IMR-90 (cell line): ENCODE measurements at regions not wholly inside any gene's neighbourhood (a gene's known extent, or its start where the extent isn't known, plus 50 kb on each side); places are given as distances from the start of the nearest gene placed in this dataset.

Experiments
- ATAC-seq: fragments of 200-7000 bp; cut with Tn5 transposase; 2 replicates; pipeline ENCODE4 v1.9.1; 2020; ENCODE audit warnings: low read depth, mild to moderate bottlenecking, moderate library complexity
- BruUV-seq: library from RNA; stranded (reverse); fragments of 400-500 nt; replicated peaks from 2 replicates; lab custom pipeline; 2021; lab: Mats Ljungman, UMichigan
- CTCF ChIA-PET: fragments of 300-600 bp; formaldehyde crosslinking; extraction: SDS; loops from one replicate; lab custom pipeline; 2021; ENCODE audit warnings: antibody characterized with exemption; lab: Yijun Ruan, JAX
- POLR2A ChIA-PET: fragments of 300-600 bp; sonication (Branson Sonifier 250); formaldehyde crosslinking; loops from one replicate; lab custom pipeline; 2022; ENCODE audit warnings: antibody characterized with exemption; ENCODE audit not compliant: unreplicated experiment; lab: Charles Lee
- DNase-seq: peaks from one replicate; pipeline ENCODE4 v3.0.0; 2013
- H2AFZ ChIP-seq: replicated peaks from 2 replicates; pipeline ENCODE3; 2013; ENCODE audit warnings: low read length, mild to moderate bottlenecking; ENCODE audit not compliant: poor library complexity
- H2AK5ac ChIP-seq: 2 replicates; pipeline ENCODE4 v1.6.1; 2013; ENCODE audit warnings: low read depth, low read length, inconsistent platforms
- H2AK9ac ChIP-seq: replicated peaks from 2 replicates; pipeline ENCODE3; 2013; ENCODE audit warnings: mild to moderate bottlenecking, low read depth, low read length, moderate library complexity; ENCODE audit not compliant: poor library complexity
- H2BK120ac ChIP-seq: 2 replicates; pipeline ENCODE4 v1.6.1; 2013; ENCODE audit warnings: low read depth, low read length, inconsistent platforms
- H2BK15ac ChIP-seq: 3 replicates; pipeline ENCODE4 v1.6.1; 2013; ENCODE audit warnings: low read depth, low read length, inconsistent platforms
- H2BK20ac ChIP-seq: 2 replicates; pipeline ENCODE4 v1.6.1; 2013; ENCODE audit warnings: low read depth, mild to moderate bottlenecking, inconsistent platforms, low read length, moderate library complexity
- H2BK5ac ChIP-seq: 2 replicates; pipeline ENCODE4 v1.6.1; 2013; ENCODE audit warnings: mild to moderate bottlenecking, low read depth, low read length, inconsistent platforms; ENCODE audit not compliant: poor library complexity, severe bottlenecking
- H3K14ac ChIP-seq: replicated peaks from 2 replicates; pipeline ENCODE4 v1.6.1; 2013; ENCODE audit warnings: low read depth, low read length, inconsistent platforms
- H3K18ac ChIP-seq: 2 replicates; pipeline ENCODE4 v1.6.1; 2013; ENCODE audit warnings: low read depth, low read length, control low read depth
- H3K23ac ChIP-seq: 2 replicates; pipeline ENCODE4 v1.6.1; 2013; ENCODE audit warnings: low read depth, low read length, inconsistent platforms
- H3K27ac ChIP-seq: 2 replicates; pipeline ENCODE4 v1.5.1; 2013; ENCODE audit warnings: mild to moderate bottlenecking, control low read depth, low read length; ENCODE audit not compliant: insufficient read depth
- H3K27me3 ChIP-seq: 2 replicates; pipeline ENCODE4 v1.6.1; 2013; ENCODE audit warnings: low read length; ENCODE audit not compliant: control insufficient read depth, insufficient read depth
- H3K36me3 ChIP-seq: 2 replicates; pipeline ENCODE4 v1.6.1; 2013; ENCODE audit warnings: low read length, mixed read lengths; ENCODE audit not compliant: control insufficient read depth, insufficient read depth
- H3K4ac ChIP-seq: 2 replicates; pipeline ENCODE4 v1.6.1; 2013; ENCODE audit warnings: low read depth, low read length, inconsistent platforms
- H3K4me1 ChIP-seq: 2 replicates; pipeline ENCODE4 v1.6.1; 2013; ENCODE audit warnings: low read length, mixed read lengths; ENCODE audit not compliant: control insufficient read depth, insufficient read depth
- H3K4me2 ChIP-seq: 2 replicates; pipeline ENCODE4 v1.6.1; 2013; ENCODE audit warnings: low read depth, mild to moderate bottlenecking, control low read depth, low read length, moderate library complexity
- H3K4me3 ChIP-seq: 2 replicates; pipeline ENCODE4 v1.5.1; 2013; ENCODE audit warnings: low read depth, mild to moderate bottlenecking, control low read depth, low read length, moderate library complexity; ENCODE audit not compliant: insufficient read depth
- H3K56ac ChIP-seq: 2 replicates; pipeline ENCODE4 v1.6.1; 2013; ENCODE audit warnings: low read length, inconsistent platforms; ENCODE audit not compliant: insufficient read depth; ENCODE audit errors: extremely low read depth
- H3K79me1 ChIP-seq, 2 experiments: 2 replicates each; pipeline ENCODE4 v1.6.1; 2013; ENCODE audit warnings: low read length in 2 of 2, inconsistent platforms in 1 of 2, low read depth in 1 of 2
- H3K9ac ChIP-seq: 2 replicates; pipeline ENCODE4 v1.6.1; 2013; ENCODE audit warnings: low read depth, low read length, control low read depth
- H3K9me1 ChIP-seq: 2 replicates; pipeline ENCODE4 v1.6.1; 2013; ENCODE audit warnings: low read length, inconsistent platforms; ENCODE audit not compliant: insufficient read depth
- H3K9me3 ChIP-seq: 2 replicates; pipeline ENCODE4 v1.6.1; 2013; ENCODE audit warnings: low read length; ENCODE audit not compliant: control insufficient read depth, insufficient read depth
- H4K20me1 ChIP-seq: 2 replicates; pipeline ENCODE4 v1.6.1; 2013; ENCODE audit warnings: low read length, inconsistent platforms; ENCODE audit not compliant: insufficient read depth
- H4K5ac ChIP-seq: 2 replicates; pipeline ENCODE4 v1.6.1; 2013; ENCODE audit warnings: mild to moderate bottlenecking, low read depth, low read length, control low read depth
- H4K8ac ChIP-seq, 2 experiments: 2 replicates each; pipeline ENCODE4 v1.6.1; 2013; ENCODE audit warnings: low read depth in 2 of 2, low read length in 2 of 2, control low read depth in 1 of 2, inconsistent platforms in 1 of 2
- H4K91ac ChIP-seq: 2 replicates; pipeline ENCODE4 v1.6.1; 2013; ENCODE audit warnings: low read depth, low read length, inconsistent platforms; ENCODE audit not compliant: insufficient read depth
- BHLHE40 ChIP-seq: fragments of 150-350 bp; IDR thresholded peaks from 2 replicates; pipeline ENCODE4 v1.6.1; 2016; ENCODE audit warnings: mild to moderate bottlenecking, low read depth, low read length
- CEBPB ChIP-seq: IDR thresholded peaks from 2 replicates; pipeline ENCODE4 v1.6.1; 2012; ENCODE audit warnings: low read depth, low read length, improper control_type of control experiment
- CHD1 ChIP-seq: IDR thresholded peaks from 2 replicates; pipeline ENCODE4 v1.6.1; 2012; ENCODE audit warnings: low read depth, low read length, improper control_type of control experiment
- FOS ChIP-seq: fragments of 150-350 bp; IDR thresholded peaks from 2 replicates; pipeline ENCODE4 v1.6.1; 2016; ENCODE audit warnings: low read depth, low read length
- MAFK ChIP-seq: IDR thresholded peaks from 2 replicates; pipeline ENCODE4 v1.6.1; 2012; ENCODE audit warnings: low read depth, low read length, improper control_type of control experiment
- MAZ ChIP-seq: IDR thresholded peaks from 2 replicates; pipeline ENCODE4 v1.6.1; 2012; ENCODE audit warnings: low read depth, mild to moderate bottlenecking, low read length, improper control_type of control experiment, moderate library complexity, borderline replicate concordance
- MXI1 ChIP-seq: IDR thresholded peaks from 2 replicates; pipeline ENCODE4 v1.6.1; 2012; ENCODE audit warnings: low read depth, mild to moderate bottlenecking, low read length, moderate library complexity, borderline replicate concordance
- NFE2L2 ChIP-seq: fragments of 150-350 bp; IDR thresholded peaks from 2 replicates; pipeline ENCODE4 v1.6.1; 2016; ENCODE audit warnings: low read depth, mild to moderate bottlenecking, low read length
- POLR2A ChIP-seq: IDR thresholded peaks from 2 replicates; pipeline ENCODE4 v1.6.1; 2012; ENCODE audit warnings: mild to moderate bottlenecking, low read depth, low read length
- RAD21 ChIP-seq: IDR thresholded peaks from 2 replicates; pipeline ENCODE4 v1.6.1; 2012; ENCODE audit warnings: low read length, improper control_type of control experiment
- RCOR1 ChIP-seq: IDR thresholded peaks from 2 replicates; pipeline ENCODE4 v1.6.1; 2012; ENCODE audit warnings: mild to moderate bottlenecking, low read length, improper control_type of control experiment; ENCODE audit not compliant: insufficient replicate concordance
- RFX5 ChIP-seq: IDR thresholded peaks from 2 replicates; pipeline ENCODE4 v1.8.0; 2012; ENCODE audit warnings: low read depth, mild to moderate bottlenecking, low read length, moderate library complexity
- SMC3 ChIP-seq: fragments of 150-350 bp; IDR thresholded peaks from 2 replicates; pipeline ENCODE4 v1.6.1; 2016; ENCODE audit warnings: low read depth, mild to moderate bottlenecking, antibody characterized with exemption, low read length, moderate library complexity
- WGBS, 2 experiments: methylation state at CpG; one replicate each; pipeline versions ENCODE4 v1.1.5 to v1.1.7; 2013; ENCODE audit warnings: missing lambda C conversion rate in 2 of 2; ENCODE audit not compliant: insufficient read length in 1 of 2; ENCODE audit errors: extremely low coverage in 2 of 2; 5-methylcytosine and 5-hydroxymethylcytosine counted together
- dilution Hi-C: fragments of 300-500 bp; cut with HindIII; formaldehyde crosslinking; loops from one replicate; pipeline ENCODE4 v1.14.3; 2018; ENCODE audit warnings: low sequenced_read_pairs; ENCODE audit not compliant: unreplicated experiment
- in situ Hi-C: fragments of 300-500 bp; cut with MboI; formaldehyde crosslinking; loops from 3 replicates; pipeline ENCODE4 v1.14.3; 2019; ENCODE audit warnings: low sequenced_read_pairs, inconsistent platforms, mixed read lengths
- intact Hi-C: fragments of 100-400 bp; cut with micrococcal nuclease; formaldehyde crosslinking; loops from 2 replicates; pipeline ENCODE4 v1.10.0; 2022
- TF ChIP-seq, protein P1 (sequence below): fragments of 150-350 bp; IDR thresholded peaks from 2 replicates; pipeline ENCODE4 v1.6.1; 2017; ENCODE audit warnings: mild to moderate bottlenecking, antibody characterized with exemption, low read length, low read depth
- TF ChIP-seq, protein P2 (sequence below): fragments of 150-350 bp; IDR thresholded peaks from 2 replicates; pipeline ENCODE4 v1.6.1; 2016; ENCODE audit warnings: low read depth, mild to moderate bottlenecking, low read length, moderate library complexity, borderline replicate concordance
- TF ChIP-seq, protein P3 (sequence below): conservative IDR thresholded peaks from 2 replicates; pipeline ENCODE4 v1.5.1; 2012; ENCODE audit warnings: mild to moderate bottlenecking, low read depth, low read length, improper control_type of control experiment

DNA sequence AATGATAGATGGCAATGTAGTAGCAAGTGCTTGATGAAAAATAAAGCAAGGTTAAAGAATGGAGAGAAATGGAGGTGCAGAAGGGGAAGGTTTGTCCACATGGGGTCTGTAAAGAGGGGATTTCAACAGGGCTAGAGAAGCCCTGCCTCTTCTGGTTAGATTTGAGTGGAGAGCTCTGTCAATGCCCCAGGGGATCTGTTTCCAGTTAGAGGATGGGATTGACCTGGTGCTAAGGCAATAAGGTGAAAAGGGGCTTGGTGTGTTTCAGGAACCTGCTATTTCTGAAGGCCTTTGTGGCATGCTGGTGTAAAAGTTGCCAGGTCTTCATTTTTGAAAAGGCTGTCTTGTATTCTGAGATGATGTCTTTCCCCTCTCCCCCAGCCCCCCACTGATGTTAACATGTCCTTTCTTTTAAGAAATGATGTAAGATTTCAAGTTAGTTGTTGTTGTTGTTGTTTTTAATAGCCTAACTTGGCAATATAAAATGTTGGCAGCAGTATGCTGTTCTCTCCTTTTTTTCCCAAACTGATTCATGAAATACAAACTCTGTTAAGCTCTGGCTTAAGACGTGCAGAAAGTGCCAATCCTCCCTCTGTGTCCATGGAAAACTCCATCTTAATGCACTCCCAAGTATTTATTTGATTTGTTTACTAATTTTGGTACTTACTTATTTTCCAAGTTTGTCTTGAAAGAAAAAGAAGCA, 370.3 kb upstream of the ADGRL2 start:
- H2BK15ac ChIP-seq, result no peak overlapping the region
- H3K18ac ChIP-seq, result no peak overlapping the region
- no peak overlapping the region for H2BK5ac ChIP-seq
- no peak overlapping the region for H3K27ac ChIP-seq
- H3K27me3 ChIP-seq, result no peaks in the 10 kb centered on the region
- no peak overlapping the region for H2AFZ ChIP-seq
- H3K4me3 ChIP-seq, result no peak overlapping the region
- CTCF ChIA-PET, result no interaction called here
- no peak overlapping the region for H3K4ac ChIP-seq
- no peak overlapping the region for H4K8ac ChIP-seq
- H3K36me3 ChIP-seq, result no peaks in the 10 kb centered on the region
- no peaks in the 10 kb centered on the region for H3K4me1 ChIP-seq
- no peak overlapping the region for H2AK9ac ChIP-seq
- no peak overlapping the region for H3K23ac ChIP-seq
- H3K9me1 ChIP-seq, result no peaks in the 10 kb centered on the region
- in situ Hi-C loops, result no loop called here
- ATAC-seq, result no peak
- POLR2A ChIA-PET, result no interaction called here
- no peak overlapping the region for H2BK20ac ChIP-seq
- H4K5ac ChIP-seq, result no peak overlapping the region
- H3K9ac ChIP-seq, result no peak overlapping the region
- intact Hi-C loops, result no loop called here
- H4K91ac ChIP-seq, result no peak overlapping the region
- DNase-seq, result no peak
- WGBS, 2 experiments, result no CpG with 5 or more reads among the region's 1 CpG
- H3K9me3 ChIP-seq, result no peaks in the 10 kb centered on the region
- dilution Hi-C loops, result no loop called here
- no peaks in the 10 kb centered on the region for H4K20me1 ChIP-seq
- no peak for TF ChIP-seq SMC3
- TF ChIP-seq CEBPB, result no peak
- TF ChIP-seq MXI1, result no peak
- no peak for TF ChIP-seq BHLHE40
- TF ChIP-seq, protein P1, sequence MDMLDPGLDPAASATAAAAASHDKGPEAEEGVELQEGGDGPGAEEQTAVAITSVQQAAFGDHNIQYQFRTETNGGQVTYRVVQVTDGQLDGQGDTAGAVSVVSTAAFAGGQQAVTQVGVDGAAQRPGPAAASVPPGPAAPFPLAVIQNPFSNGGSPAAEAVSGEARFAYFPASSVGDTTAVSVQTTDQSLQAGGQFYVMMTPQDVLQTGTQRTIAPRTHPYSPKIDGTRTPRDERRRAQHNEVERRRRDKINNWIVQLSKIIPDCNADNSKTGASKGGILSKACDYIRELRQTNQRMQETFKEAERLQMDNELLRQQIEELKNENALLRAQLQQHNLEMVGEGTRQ, result no peak
- no peak for TF ChIP-seq FOS
- no peak for TF ChIP-seq RFX5
- TF ChIP-seq MAFK, result no peak
- TF ChIP-seq NFE2L2, result no peak
- TF ChIP-seq, protein P2, sequence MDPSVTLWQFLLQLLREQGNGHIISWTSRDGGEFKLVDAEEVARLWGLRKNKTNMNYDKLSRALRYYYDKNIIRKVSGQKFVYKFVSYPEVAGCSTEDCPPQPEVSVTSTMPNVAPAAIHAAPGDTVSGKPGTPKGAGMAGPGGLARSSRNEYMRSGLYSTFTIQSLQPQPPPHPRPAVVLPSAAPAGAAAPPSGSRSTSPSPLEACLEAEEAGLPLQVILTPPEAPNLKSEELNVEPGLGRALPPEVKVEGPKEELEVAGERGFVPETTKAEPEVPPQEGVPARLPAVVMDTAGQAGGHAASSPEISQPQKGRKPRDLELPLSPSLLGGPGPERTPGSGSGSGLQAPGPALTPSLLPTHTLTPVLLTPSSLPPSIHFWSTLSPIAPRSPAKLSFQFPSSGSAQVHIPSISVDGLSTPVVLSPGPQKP, result no peak
- TF ChIP-seq, protein P3, sequence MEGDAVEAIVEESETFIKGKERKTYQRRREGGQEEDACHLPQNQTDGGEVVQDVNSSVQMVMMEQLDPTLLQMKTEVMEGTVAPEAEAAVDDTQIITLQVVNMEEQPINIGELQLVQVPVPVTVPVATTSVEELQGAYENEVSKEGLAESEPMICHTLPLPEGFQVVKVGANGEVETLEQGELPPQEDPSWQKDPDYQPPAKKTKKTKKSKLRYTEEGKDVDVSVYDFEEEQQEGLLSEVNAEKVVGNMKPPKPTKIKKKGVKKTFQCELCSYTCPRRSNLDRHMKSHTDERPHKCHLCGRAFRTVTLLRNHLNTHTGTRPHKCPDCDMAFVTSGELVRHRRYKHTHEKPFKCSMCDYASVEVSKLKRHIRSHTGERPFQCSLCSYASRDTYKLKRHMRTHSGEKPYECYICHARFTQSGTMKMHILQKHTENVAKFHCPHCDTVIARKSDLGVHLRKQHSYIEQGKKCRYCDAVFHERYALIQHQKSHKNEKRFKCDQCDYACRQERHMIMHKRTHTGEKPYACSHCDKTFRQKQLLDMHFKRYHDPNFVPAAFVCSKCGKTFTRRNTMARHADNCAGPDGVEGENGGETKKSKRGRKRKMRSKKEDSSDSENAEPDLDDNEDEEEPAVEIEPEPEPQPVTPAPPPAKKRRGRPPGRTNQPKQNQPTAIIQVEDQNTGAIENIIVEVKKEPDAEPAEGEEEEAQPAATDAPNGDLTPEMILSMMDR, result no peak
- no peak for TF ChIP-seq POLR2A
- no peak for TF ChIP-seq MAZ
- TF ChIP-seq CHD1, result no peak
- no peak for TF ChIP-seq RCOR1
- no peak for TF ChIP-seq RAD21
- no peak overlapping the region for H3K14ac ChIP-seq
- BruUV-seq, result no TSS peak
- no peak overlapping the region for H2AK5ac ChIP-seq
- H3K56ac ChIP-seq, result no peak overlapping the region
- H3K79me1 ChIP-seq, result no peaks in the 10 kb centered on the region
- H2BK120ac ChIP-seq, result no peak overlapping the region
- H3K4me2 ChIP-seq, result no peak overlapping the region
